A673 (cell line): ENCODE measurements at regions not wholly inside any gene's neighbourhood (a gene's known extent, or its start where the extent isn't known, plus 50 kb on each side); places are given as distances from the start of the nearest gene placed in this dataset.

ENCODE experiments used
- BruUV-seq: library from RNA; stranded (reverse); fragments of 400-500 nt; replicated peaks from 2 replicates; lab custom pipeline; 2021; lab: Mats Ljungman, UMichigan
- CTCF ChIA-PET: fragments of 300-600 bp; sonication (Branson Sonifier 250); formaldehyde crosslinking; loops from one replicate; lab custom pipeline; 2022; ENCODE audit warnings: antibody characterized with exemption; lab: Charles Lee
- POLR2A ChIA-PET: fragments of 300-600 bp; sonication (Branson Sonifier 250); formaldehyde crosslinking; loops from one replicate; lab custom pipeline; 2022; ENCODE audit warnings: antibody characterized with exemption; ENCODE audit not compliant: low non-redundant PET; lab: Charles Lee
- DNase-seq: peaks from one replicate; pipeline ENCODE4 v3.0.0-alpha.2; 2015; ENCODE audit warnings: low spot score
- H3K27ac ChIP-seq: fragments of 200-600 bp; sonication (generic); 2 replicates; pipeline ENCODE4 v1.5.1; 2016; ENCODE audit warnings: mixed run types, low read depth, mild to moderate bottlenecking, mixed read lengths, antibody characterized with exemption, low read length; ENCODE audit not compliant: poor library complexity, severe bottlenecking
- H3K27me3 ChIP-seq: fragments of 200-600 bp; sonication (generic); replicated peaks from 2 replicates; pipeline ENCODE4 v1.6.1; 2017; ENCODE audit warnings: mixed run types, low read depth, mild to moderate bottlenecking, mixed read lengths, antibody characterized with exemption, low read length; ENCODE audit not compliant: insufficient read depth, poor library complexity
- H3K36me3 ChIP-seq: fragments of 200-600 bp; sonication (generic); 2 replicates; pipeline ENCODE4 v1.6.1; 2016; ENCODE audit warnings: mixed run types, mild to moderate bottlenecking, mixed read lengths, antibody characterized with exemption, low read length; ENCODE audit not compliant: insufficient read depth, poor library complexity, severe bottlenecking
- H3K4me1 ChIP-seq: fragments of 200-600 bp; sonication (generic); 2 replicates; pipeline ENCODE4 v1.6.1; 2017; ENCODE audit warnings: mixed run types, mild to moderate bottlenecking, mixed read lengths, antibody characterized with exemption, low read length; ENCODE audit not compliant: insufficient read depth, poor library complexity, severe bottlenecking
- H3K4me3 ChIP-seq: fragments of 200-600 bp; sonication (generic); 2 replicates; pipeline ENCODE4 v1.5.1; 2016; ENCODE audit warnings: low read depth, mixed run types, mild to moderate bottlenecking, mixed read lengths, low read length; ENCODE audit not compliant: poor library complexity, severe bottlenecking
- H3K9me3 ChIP-seq: fragments of 200-600 bp; sonication (generic); 2 replicates; pipeline ENCODE4 v1.6.1; 2016; ENCODE audit warnings: mixed run types, low read depth, mild to moderate bottlenecking, mixed read lengths, antibody characterized with exemption, low read length; ENCODE audit not compliant: poor library complexity, severe bottlenecking
- CTCF ChIP-seq: fragments of 300-800, 200-600 bp; sonication (generic); conservative IDR thresholded peaks from 2 replicates; pipeline ENCODE4 v1.5.1; 2017; ENCODE audit warnings: low read depth, mild to moderate bottlenecking, antibody characterized with exemption, low read length, moderate library complexity, mixed read lengths
- EZH2 ChIP-seq: fragments of 200-600 bp; sonication (generic); IDR thresholded peaks from 2 replicates; pipeline ENCODE4 v1.6.1; 2017; ENCODE audit warnings: borderline replicate concordance, low read depth, mild to moderate bottlenecking, mixed read lengths, antibody characterized with exemption, low read length; ENCODE audit not compliant: poor library complexity, severe bottlenecking
- intact Hi-C: fragments of 100-400 bp; cut with micrococcal nuclease; formaldehyde crosslinking; loops from one replicate; pipeline ENCODE4 v1.10.0; 2022; ENCODE audit not compliant: unreplicated experiment

- TF ChIP-seq EZH2: no peak
- no peak for TF ChIP-seq CTCF
- CTCF ChIA-PET: no interaction called here
- no peak for DNase-seq
- Histone ChIP-seq H3K9me3 (no peaks in the 10 kb centered on the region), H3K36me3 (no peaks in the 10 kb centered on the region), H3K27me3 (no peaks in the 10 kb centered on the region), H3K4me1 (peaks cover 6% of the 10 kb centered on the region), H3K27ac (no peak overlapping the region), H3K4me3 (no peak overlapping the region)
- intact Hi-C loops: no loop called here
- no TSS peak for BruUV-seq
- POLR2A ChIA-PET: interaction anchor here (0.6 kb wide), 2 partner anchors 8 to 144 kb away, joined by 5 to 13 read pairs; no protein-coding TSS in a partner anchor
Measured at GRCh38 chr20:51889466-51889865, 87.1 kb upstream of the SALL4 start.

GRCh38 chr20:51888291-51888690, 86.0 kb upstream of the SALL4 start:
- TF ChIP-seq EZH2 (no peak), CTCF (no peak)
- intact Hi-C loops: no loop called here
- no peaks in the 10 kb centered on the region for H3K36me3 ChIP-seq
- no peak overlapping the region for H3K27ac ChIP-seq
- ChIA-PET CTCF (no interaction called here), POLR2A (no interaction called here)
- peaks cover 6% of the 10 kb centered on the region for H3K4me1 ChIP-seq
- no peak overlapping the region for H3K4me3 ChIP-seq
- H3K27me3 ChIP-seq: no peaks in the 10 kb centered on the region
- no peak for DNase-seq
- no TSS peak for BruUV-seq
- H3K9me3 ChIP-seq: no peaks in the 10 kb centered on the region

GRCh38 chr20:51886891-51887608, 84.7 kb upstream of the SALL4 start:
- no TSS peak for BruUV-seq
- no peaks in the 10 kb centered on the region for H3K9me3 ChIP-seq
- DNase-seq: peak; percentile 28
- H3K4me1 ChIP-seq: peaks cover 6% of the 10 kb centered on the region
- ChIA-PET CTCF (no interaction called here), POLR2A (no interaction called here)
- no peak overlapping the region for H3K4me3 ChIP-seq
- no peak for TF ChIP-seq CTCF
- TF ChIP-seq EZH2: no peak
- intact Hi-C loops: no loop called here
- H3K36me3 ChIP-seq: no peaks in the 10 kb centered on the region
- no peaks in the 10 kb centered on the region for H3K27me3 ChIP-seq
- no peak overlapping the region for H3K27ac ChIP-seq
